ENCODE measurements at regions not wholly inside any gene's neighbourhood (a gene's known extent, or its start where the extent isn't known, plus 50 kb on each side); places are given as distances from the start of the nearest gene placed in this dataset.
"Not testable (repeated sequence)": the region's sequence is repeated elsewhere in the genome, so short reads cannot be mapped to it uniquely, and the experiment has no call there.

DNA sequence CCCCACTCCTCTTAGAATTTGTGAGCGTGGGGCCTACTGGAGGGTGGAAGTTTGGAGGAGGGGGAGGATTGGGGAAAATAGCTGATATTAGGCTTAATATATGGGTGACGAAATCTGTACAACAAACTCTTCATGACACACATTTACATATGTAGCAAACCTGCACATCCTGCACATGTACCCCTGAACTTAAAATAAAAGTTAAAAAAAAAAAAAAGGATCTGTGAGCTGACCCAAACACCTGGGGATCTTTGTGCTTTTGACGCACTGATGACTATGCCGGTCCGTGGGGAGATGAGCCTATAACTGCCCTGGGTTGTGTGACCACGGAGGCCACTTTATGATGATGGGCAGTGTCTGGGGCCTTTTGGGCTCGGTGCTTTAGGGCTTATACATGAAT lies 107.7 kb downstream of the IGLL1 start:
- TF ChIP-seq, protein P1, sequence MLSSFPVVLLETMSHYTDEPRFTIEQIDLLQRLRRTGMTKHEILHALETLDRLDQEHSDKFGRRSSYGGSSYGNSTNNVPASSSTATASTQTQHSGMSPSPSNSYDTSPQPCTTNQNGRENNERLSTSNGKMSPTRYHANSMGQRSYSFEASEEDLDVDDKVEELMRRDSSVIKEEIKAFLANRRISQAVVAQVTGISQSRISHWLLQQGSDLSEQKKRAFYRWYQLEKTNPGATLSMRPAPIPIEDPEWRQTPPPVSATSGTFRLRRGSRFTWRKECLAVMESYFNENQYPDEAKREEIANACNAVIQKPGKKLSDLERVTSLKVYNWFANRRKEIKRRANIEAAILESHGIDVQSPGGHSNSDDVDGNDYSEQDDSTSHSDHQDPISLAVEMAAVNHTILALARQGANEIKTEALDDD (IDR thresholded peaks at IDR 0.05), result not testable (repeated sequence)
- TF ChIP-seq, protein P2, sequence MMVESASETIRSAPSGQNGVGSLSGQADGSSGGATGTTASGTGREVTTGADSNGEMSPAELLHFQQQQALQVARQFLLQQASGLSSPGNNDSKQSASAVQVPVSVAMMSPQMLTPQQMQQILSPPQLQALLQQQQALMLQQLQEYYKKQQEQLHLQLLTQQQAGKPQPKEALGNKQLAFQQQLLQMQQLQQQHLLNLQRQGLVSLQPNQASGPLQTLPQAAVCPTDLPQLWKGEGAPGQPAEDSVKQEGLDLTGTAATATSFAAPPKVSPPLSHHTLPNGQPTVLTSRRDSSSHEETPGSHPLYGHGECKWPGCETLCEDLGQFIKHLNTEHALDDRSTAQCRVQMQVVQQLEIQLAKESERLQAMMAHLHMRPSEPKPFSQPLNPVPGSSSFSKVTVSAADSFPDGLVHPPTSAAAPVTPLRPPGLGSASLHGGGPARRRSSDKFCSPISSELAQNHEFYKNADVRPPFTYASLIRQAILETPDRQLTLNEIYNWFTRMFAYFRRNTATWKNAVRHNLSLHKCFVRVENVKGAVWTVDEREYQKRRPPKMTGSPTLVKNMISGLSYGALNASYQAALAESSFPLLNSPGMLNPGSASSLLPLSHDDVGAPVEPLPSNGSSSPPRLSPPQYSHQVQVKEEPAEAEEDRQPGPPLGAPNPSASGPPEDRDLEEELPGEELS (CRISPR knock-in tag; IDR thresholded peaks at IDR 0.05; ENCODE audit: borderline replicate concordance), result not testable (repeated sequence)
- TF ChIP-seq, protein P3, sequence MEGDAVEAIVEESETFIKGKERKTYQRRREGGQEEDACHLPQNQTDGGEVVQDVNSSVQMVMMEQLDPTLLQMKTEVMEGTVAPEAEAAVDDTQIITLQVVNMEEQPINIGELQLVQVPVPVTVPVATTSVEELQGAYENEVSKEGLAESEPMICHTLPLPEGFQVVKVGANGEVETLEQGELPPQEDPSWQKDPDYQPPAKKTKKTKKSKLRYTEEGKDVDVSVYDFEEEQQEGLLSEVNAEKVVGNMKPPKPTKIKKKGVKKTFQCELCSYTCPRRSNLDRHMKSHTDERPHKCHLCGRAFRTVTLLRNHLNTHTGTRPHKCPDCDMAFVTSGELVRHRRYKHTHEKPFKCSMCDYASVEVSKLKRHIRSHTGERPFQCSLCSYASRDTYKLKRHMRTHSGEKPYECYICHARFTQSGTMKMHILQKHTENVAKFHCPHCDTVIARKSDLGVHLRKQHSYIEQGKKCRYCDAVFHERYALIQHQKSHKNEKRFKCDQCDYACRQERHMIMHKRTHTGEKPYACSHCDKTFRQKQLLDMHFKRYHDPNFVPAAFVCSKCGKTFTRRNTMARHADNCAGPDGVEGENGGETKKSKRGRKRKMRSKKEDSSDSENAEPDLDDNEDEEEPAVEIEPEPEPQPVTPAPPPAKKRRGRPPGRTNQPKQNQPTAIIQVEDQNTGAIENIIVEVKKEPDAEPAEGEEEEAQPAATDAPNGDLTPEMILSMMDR (IDR thresholded peaks at IDR 0.05 in 2 of 3, conservative IDR thresholded peaks at IDR 0.05 in 1 of 3; ENCODE audit: insufficient read depth in 2 of 3, low read depth in 1 of 3, low read length in 3 of 3), result not testable (repeated sequence)
- not testable (repeated sequence) for TF ChIP-seq TCF7L2 (IDR thresholded peaks at IDR 0.05; ENCODE audit: low read depth, low read length); ZNF121 (CRISPR knock-in tag; conservative IDR thresholded peaks at IDR 0.05); HDAC2 (IDR thresholded peaks at IDR 0.05); JUN (IDR thresholded peaks at IDR 0.05; ENCODE audit: borderline replicate concordance, low read depth, low read length); JUN (CRISPR knock-in tag; IDR thresholded peaks at IDR 0.05; ENCODE audit: borderline replicate concordance); EZH2 (IDR thresholded peaks at IDR 0.05; ENCODE audit: borderline replicate concordance, low read depth, low read length); EP300 (IDR thresholded peaks at IDR 0.05; ENCODE audit: low read length); TCFL5 (CRISPR knock-in tag; conservative IDR thresholded peaks at IDR 0.05); RBM15 (IDR thresholded peaks at IDR 0.05; ENCODE audit: insufficient read depth, low read length); ZFP1 (CRISPR knock-in tag; IDR thresholded peaks at IDR 0.05)

All from K562 (cell line).